ENCODE measurements at regions not wholly inside any gene's neighbourhood (a gene's known extent, or its start where the extent isn't known, plus 50 kb on each side); places are given as distances from the start of the nearest gene placed in this dataset.
"Not testable (repeated sequence)": the region's sequence is repeated elsewhere in the genome, so short reads cannot be mapped to it uniquely, and the experiment has no call there.

DNA sequence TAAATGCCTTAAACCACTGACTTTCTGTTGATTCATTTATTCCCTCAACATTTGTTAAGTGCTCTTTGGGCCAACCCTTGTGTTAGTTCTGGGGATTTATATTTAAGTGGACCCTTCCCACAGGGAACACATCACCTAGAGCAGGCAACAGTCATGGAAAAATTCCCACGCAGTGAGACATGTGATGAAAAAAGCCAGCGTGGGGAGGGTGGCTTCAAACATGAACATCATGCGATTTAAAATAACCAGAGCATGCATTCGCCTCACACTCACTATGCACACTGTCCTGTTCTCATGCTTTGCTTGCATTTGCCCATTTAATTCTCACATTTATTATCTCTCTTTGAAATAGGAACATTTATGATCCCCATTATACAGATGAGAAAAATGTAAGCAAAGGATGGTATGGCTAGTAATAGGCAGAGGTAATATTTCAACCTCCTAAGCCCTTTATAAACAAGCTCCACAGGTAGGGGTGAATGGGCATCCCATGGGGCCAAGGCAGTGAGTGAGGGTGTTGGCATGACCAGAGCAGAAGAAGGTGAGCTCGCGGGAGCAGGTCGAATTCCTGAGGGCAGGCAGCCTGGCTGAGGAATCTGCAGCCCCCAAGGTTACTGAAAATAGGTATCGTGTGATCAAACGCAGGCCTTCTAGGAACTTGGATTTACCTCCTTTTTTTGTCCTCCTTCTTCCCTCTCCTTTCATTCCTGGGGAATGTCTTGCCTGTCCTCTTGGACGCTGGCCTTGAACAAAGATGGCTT lies 297.8 kb downstream of the MYCN start:
- no peak for ATAC-seq
- no peaks in the 10 kb centered on the region for H3K9me3 ChIP-seq
- TF ChIP-seq EP300 (IDR thresholded peaks at IDR 0.05) (no peak), POLR2A (IDR thresholded peaks at IDR 0.05) (no peak), CTCF (IDR thresholded peaks at IDR 0.05) (no peak), POLR2AphosphoS5 (IDR thresholded peaks at IDR 0.05) (no peak)
- no peaks in the 10 kb centered on the region for H3K4me1 ChIP-seq
- 61 to 72% methylated on average over 8 to 10 of the region's 10 CpGs for WGBS, 2 donors (ENCODE audit: low coverage in 1 of 2)
- H3K36me3 ChIP-seq, result no peaks in the 10 kb centered on the region
- H3K4me3 ChIP-seq, result no peak overlapping the region
- H3K27ac ChIP-seq, result no peak overlapping the region
- H3K27me3 ChIP-seq, result peaks cover 9% of the 10 kb centered on the region

DNA sequence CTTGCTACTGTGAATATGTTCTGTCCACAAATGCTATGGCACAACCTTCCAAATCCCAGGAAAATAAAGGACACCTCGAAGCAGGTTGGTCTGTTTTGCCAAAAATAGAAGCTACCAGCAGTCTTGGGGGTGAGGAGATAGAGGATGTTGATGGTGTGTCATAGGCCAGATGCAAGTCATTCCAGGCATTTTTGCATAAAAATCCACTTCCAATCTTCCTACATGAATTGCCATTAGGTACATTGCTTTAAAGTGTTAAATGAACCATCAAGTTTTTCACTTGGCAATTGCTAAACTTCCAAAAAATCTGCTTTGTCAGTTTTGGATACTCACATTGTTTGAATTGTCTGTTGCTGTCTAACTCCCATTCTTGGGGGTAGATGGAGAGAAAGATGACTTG lies 295.4 kb downstream of the MYCN start:
- Histone ChIP-seq H3K36me3 (no peaks in the 10 kb centered on the region), H3K9me3 (no peaks in the 10 kb centered on the region), H3K4me1 (no peaks in the 10 kb centered on the region), H3K27me3 (peaks cover 9% of the 10 kb centered on the region), H3K27ac (no peak overlapping the region), H3K4me3 (no peak overlapping the region)
- WGBS, 2 donors (ENCODE audit: low coverage in 1 of 2), result 69 to 75% methylated on average over 1 of the region's 1 CpG
- no peak for ATAC-seq
- no peak for TF ChIP-seq CTCF (IDR thresholded peaks at IDR 0.05)
- TF ChIP-seq POLR2AphosphoS5 (IDR thresholded peaks at IDR 0.05), result no peak
- no peak for TF ChIP-seq EP300 (IDR thresholded peaks at IDR 0.05)
- TF ChIP-seq POLR2A (IDR thresholded peaks at IDR 0.05), result no peak

- not testable (repeated sequence) for H3K9me3 ChIP-seq, H3K4me3 ChIP-seq, H3K4me1 ChIP-seq, ATAC-seq, H3K27me3 ChIP-seq, H3K36me3 ChIP-seq, H3K27ac ChIP-seq
- WGBS, 2 donors (ENCODE audit: low coverage in 1 of 2), result 89 to 90% methylated on average over 5 to 9 of the region's 20 CpGs
Measured at GRCh38 chr2:16235291-16235690, 294.9 kb downstream of the MYCN start.

- Histone ChIP-seq H3K36me3 (no peaks in the 10 kb centered on the region), H3K4me1 (peaks cover 0 to 13% (median 0%) of the 10 kb centered on the region in 3 donors), H3K27me3 (no peaks in the 10 kb centered on the region), H3K4me3 (no peak overlapping the region), H3K9me3 (no peaks in the 10 kb centered on the region), H3K27ac (no peak overlapping the region)
- WGBS, 2 donors (ENCODE audit: low coverage in 1 of 2), result 70 to 89% methylated on average over 3 to 6 of the region's 6 CpGs
- ATAC-seq, result no peak
- TF ChIP-seq POLR2A (IDR thresholded peaks at IDR 0.05), result no peak
- TF ChIP-seq POLR2AphosphoS5 (IDR thresholded peaks at IDR 0.05), result no peak
- no peak for TF ChIP-seq EP300 (IDR thresholded peaks at IDR 0.05)
- no peak for TF ChIP-seq CTCF (IDR thresholded peaks at IDR 0.05)
Measured at GRCh38 chr2:16228951-16229350, 288.6 kb downstream of the MYCN start.

GRCh38 chr2:16228471-16228870 lies 288.1 kb downstream of the MYCN start:
- WGBS, 2 donors (ENCODE audit: low coverage in 1 of 2), result 65 to 77% methylated on average over 4 to 6 of the region's 7 CpGs
- no peaks in the 10 kb centered on the region for H3K27me3 ChIP-seq
- H3K4me1 ChIP-seq, result peaks cover 0 to 13% (median 0%) of the 10 kb centered on the region in 3 donors
- no peak overlapping the region for H3K27ac ChIP-seq
- TF ChIP-seq EP300 (IDR thresholded peaks at IDR 0.05), result no peak
- no peak for TF ChIP-seq CTCF (IDR thresholded peaks at IDR 0.05)
- TF ChIP-seq POLR2A (IDR thresholded peaks at IDR 0.05), result no peak
- TF ChIP-seq POLR2AphosphoS5 (IDR thresholded peaks at IDR 0.05), result no peak
- H3K4me3 ChIP-seq, result no peak overlapping the region
- H3K9me3 ChIP-seq, result no peaks in the 10 kb centered on the region
- H3K36me3 ChIP-seq, result no peaks in the 10 kb centered on the region
- ATAC-seq, result no peak

Measured in gastroesophageal sphincter (tissue), 4 donors.